NT2/D1 (cell line): ENCODE measurements at regions not wholly inside any gene's neighbourhood (a gene's known extent, or its start where the extent isn't known, plus 50 kb on each side); places are given as distances from the start of the nearest gene placed in this dataset.

Experiments used
- DNase-seq: peaks from one replicate; pipeline ENCODE4 v3.0.0-alpha.2; 2011; ENCODE audit warnings: low read depth, low spot score
- H3K27me3 ChIP-seq: 2 replicates; pipeline ENCODE4 v1.6.0; 2011; ENCODE audit warnings: mild to moderate bottlenecking; ENCODE audit not compliant: insufficient read length, insufficient read depth
- H3K36me3 ChIP-seq: 2 replicates; pipeline ENCODE4 v1.6.1; 2011; ENCODE audit warnings: mild to moderate bottlenecking, low read length, mixed read lengths; ENCODE audit not compliant: insufficient read depth, insufficient read length
- H3K4me1 ChIP-seq: 2 replicates; pipeline ENCODE4 v1.5.1; 2011; ENCODE audit not compliant: insufficient read depth, insufficient read length
- H3K4me3 ChIP-seq: 2 replicates; pipeline ENCODE4 v1.5.1; 2011; ENCODE audit warnings: low read depth; ENCODE audit not compliant: insufficient read length
- H3K9ac ChIP-seq: 2 replicates; pipeline ENCODE4 v1.6.0; 2011; ENCODE audit warnings: low read depth; ENCODE audit not compliant: insufficient read length
- H3K9me3 ChIP-seq: 2 replicates; pipeline ENCODE4 v1.5.1; 2011; ENCODE audit warnings: mild to moderate bottlenecking, low read length; ENCODE audit not compliant: insufficient read depth
- SUZ12 ChIP-seq: IDR thresholded peaks from 2 replicates; pipeline ENCODE4 v1.6.1; 2011; ENCODE audit not compliant: insufficient read length, insufficient read depth; ENCODE audit errors: extremely low read depth
- YY1 ChIP-seq: IDR thresholded peaks from 2 replicates; pipeline ENCODE4 v1.6.1; 2011; ENCODE audit not compliant: insufficient read length, insufficient read depth
- ZNF274 ChIP-seq: IDR thresholded peaks from 2 replicates; pipeline ENCODE4 v1.6.1; 2011; ENCODE audit warnings: mild to moderate bottlenecking, low read depth, low read length

DNA sequence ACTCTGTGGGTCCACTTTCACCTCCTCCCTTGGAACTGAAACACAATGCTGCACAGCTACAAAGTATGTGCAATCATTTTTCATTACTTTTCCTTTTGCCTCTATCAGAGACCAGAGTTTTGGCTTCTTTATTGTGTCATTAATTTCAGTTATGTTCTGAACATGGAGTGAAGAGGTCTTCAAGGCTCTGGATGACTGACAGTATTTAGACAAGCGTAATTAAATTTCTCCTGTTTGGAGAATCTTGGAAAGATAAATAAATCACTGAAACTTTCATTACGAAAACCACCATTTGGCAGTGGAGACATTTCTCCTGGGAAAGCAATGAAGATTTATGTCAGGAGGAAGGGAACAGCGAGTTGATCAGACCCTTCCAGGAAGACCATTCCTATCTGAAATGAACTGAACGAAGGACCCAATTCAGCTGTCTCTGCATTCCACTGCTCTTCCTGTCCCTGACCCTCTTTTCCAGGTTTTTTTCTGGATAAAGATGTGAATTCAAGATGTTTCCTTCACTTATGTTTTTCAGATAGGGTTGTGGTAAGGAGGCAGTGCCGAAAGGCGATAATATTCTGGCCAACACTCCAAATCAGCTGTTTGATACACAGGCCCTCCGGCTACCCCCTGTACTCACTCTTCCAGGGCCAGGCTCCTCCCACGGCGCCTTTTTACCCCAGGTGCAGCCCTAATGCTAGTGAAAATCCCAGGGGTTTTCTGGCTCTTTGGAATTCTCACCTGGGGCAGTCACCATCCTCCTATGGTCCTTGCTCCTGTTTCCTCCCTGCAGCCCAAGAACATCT, 77.2 kb upstream of the OSMR start:
- Histone ChIP-seq H3K4me1 (no peaks in the 10 kb centered on the region), H3K9ac (no peak overlapping the region), H3K27me3 (no peaks in the 10 kb centered on the region), H3K4me3 (no peak overlapping the region), H3K9me3 (peaks cover 19% of the 10 kb centered on the region), H3K36me3 (no peaks in the 10 kb centered on the region)
- TF ChIP-seq ZNF274 (no peak), SUZ12 (no peak), YY1 (no peak)
- DNase-seq: no peak

DNA sequence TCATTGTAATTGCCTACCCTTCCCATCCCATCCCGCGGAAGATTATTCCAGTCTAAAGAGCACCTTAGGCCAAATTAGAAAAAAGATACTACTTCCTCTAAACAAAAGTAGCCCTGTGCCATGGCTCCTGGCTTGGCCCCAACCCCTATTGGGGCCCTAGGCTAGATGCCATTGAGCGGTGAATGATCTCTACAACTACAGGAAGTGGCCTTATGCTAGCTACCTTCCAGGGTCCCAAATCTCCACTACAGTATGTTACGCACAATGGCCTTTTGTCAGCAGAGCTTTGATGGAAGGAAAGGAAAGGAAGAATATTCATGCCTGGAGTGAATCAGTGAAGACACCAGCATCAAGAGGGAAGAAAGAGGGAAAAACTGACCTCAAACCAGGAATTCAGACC, 73.3 kb upstream of the OSMR start:
- DNase-seq: no peak
- TF ChIP-seq SUZ12 (no peak), YY1 (no peak), ZNF274 (no peak)
- no peaks in the 10 kb centered on the region for H3K27me3 ChIP-seq
- H3K4me3 ChIP-seq: no peak overlapping the region
- H3K9me3 ChIP-seq: peaks cover 3% of the 10 kb centered on the region
- H3K9ac ChIP-seq: no peak overlapping the region
- H3K4me1 ChIP-seq: no peaks in the 10 kb centered on the region
- no peaks in the 10 kb centered on the region for H3K36me3 ChIP-seq

DNA sequence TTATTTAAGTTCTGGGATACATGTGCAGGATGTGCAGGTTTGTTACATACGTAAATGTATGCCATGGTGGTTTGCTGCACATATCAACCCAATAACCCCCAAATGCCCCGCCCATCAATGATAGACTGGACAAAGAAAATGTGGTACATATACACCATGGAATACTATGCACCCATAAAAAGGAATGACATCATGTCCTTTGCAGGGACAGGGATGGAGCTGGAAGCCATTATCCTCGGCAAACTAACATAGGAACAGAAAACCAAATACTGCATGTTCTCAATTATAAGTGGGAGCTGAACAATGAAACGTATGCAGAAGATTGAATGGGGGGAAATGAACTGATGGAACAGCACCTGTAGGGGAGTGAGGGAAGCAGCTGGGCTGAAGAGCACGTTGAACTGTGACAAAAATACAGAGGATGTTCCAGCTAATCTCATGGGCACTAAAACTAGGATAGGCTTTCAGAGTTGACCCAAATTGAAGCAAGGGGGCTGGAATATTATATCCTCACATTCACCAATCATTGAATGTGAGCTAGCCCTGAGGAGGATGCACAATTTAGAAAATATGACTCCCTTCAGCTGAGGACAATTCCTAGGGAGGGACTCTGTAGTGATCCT, 70.5 kb upstream of the OSMR start:
- H3K4me1 ChIP-seq: no peaks in the 10 kb centered on the region
- no peak overlapping the region for H3K4me3 ChIP-seq
- TF ChIP-seq YY1 (no peak), ZNF274 (no peak), SUZ12 (no peak)

DNA sequence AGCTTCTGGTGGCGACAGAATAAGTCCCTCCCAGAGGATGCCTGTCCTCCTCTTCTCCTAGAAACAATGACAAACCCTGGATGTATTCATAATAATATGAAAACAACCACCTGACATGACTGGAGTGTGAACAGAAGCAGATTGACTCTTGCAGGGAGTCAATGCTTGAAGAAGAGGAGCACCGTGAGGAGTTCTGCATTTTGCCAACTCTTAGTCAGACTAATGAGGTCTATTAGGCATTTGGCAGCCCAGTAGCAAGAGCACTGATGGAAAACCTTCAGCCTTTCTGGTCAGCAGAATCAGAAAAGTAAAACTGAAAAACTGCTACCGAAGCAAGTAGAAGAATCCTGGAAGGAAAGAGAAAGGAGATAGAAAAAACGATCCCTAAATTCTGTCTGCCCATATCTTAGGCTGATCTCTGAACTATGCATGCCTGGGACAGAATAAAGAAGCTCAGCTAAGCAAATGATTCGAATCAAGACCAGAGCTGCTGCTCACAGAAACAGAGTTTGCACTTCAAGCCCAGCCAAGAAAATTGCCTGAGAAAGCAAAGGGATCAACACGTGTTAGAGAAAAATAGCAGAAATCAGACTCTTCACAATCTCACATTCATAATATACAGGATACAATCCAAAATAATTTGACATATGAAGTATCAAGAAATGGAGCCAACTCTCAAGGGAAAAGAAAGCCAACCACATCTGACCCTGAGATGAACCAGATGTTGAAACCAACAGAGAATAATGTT, 69.5 kb upstream of the OSMR start:
- H3K36me3 ChIP-seq: no peaks in the 10 kb centered on the region
- H3K9ac ChIP-seq: no peak overlapping the region
- no peak overlapping the region for H3K4me3 ChIP-seq
- no peaks in the 10 kb centered on the region for H3K9me3 ChIP-seq
- no peak for DNase-seq
- TF ChIP-seq ZNF274: no peak
- no peak for TF ChIP-seq SUZ12
- no peak for TF ChIP-seq YY1
- no peaks in the 10 kb centered on the region for H3K4me1 ChIP-seq
- no peaks in the 10 kb centered on the region for H3K27me3 ChIP-seq

More for the DNA sequence above, 70.5 kb upstream of the OSMR start:
- H3K9me3 ChIP-seq: no peaks in the 10 kb centered on the region; the same call in 1 of the 2 replicates
- H3K36me3 ChIP-seq: no peaks in the 10 kb centered on the region
- DNase-seq: no peak
- no peak overlapping the region for H3K9ac ChIP-seq
- H3K27me3 ChIP-seq: no peaks in the 10 kb centered on the region

DNA sequence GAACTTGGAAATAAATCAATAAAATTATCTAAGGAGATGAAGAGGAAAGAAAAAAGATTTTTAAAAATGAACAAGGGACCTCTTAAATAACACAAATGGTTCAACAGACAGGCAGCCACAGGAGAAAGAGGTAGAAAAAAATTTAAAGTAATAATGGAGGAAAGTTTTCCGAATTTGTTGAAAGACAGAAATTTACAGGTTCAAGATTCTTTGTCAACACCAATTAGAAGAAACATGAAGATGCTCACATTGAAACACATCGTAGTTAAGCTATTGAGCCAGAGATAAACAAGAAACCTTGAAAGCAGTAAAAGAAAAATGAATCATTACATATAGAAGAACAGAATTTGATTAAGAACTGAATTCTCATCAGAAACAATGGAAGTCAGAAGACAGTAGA, 68.7 kb upstream of the OSMR start:
- DNase-seq: no peak
- TF ChIP-seq YY1 (no peak), ZNF274 (no peak), SUZ12 (no peak)
- Histone ChIP-seq H3K4me3 (no peak overlapping the region), H3K9ac (no peak overlapping the region), H3K9me3 (no peaks in the 10 kb centered on the region; the same call in 1 of the 2 replicates), H3K36me3 (no peaks in the 10 kb centered on the region), H3K4me1 (no peaks in the 10 kb centered on the region), H3K27me3 (no peaks in the 10 kb centered on the region)

DNA sequence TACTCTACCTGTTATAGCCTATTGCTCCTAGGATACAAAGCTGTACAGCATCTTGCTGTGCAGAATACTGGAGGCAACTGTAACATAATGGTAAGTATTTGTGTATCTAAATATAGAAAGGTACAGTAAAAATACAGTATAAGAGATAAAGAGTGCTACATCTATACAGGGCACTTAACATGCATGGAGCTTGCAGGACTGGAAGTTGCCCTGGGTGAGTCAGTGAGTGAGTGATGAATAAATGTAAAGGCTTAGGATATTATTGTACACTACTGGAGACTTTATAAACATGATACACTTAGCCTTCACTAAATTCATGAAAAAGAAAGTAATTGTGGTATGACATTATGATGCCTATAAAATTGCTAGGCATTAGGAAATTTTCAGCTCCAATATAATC, 65.5 kb upstream of the OSMR start:
- no peak for DNase-seq
- H3K27me3 ChIP-seq: no peaks in the 10 kb centered on the region
- H3K9ac ChIP-seq: no peak overlapping the region
- H3K36me3 ChIP-seq: no peaks in the 10 kb centered on the region
- no peak for TF ChIP-seq ZNF274
- no peak for TF ChIP-seq SUZ12
- no peaks in the 10 kb centered on the region for H3K4me1 ChIP-seq
- peaks cover 3% of the 10 kb centered on the region; the same call in 1 of the 2 replicates for H3K9me3 ChIP-seq
- H3K4me3 ChIP-seq: no peak overlapping the region

DNA sequence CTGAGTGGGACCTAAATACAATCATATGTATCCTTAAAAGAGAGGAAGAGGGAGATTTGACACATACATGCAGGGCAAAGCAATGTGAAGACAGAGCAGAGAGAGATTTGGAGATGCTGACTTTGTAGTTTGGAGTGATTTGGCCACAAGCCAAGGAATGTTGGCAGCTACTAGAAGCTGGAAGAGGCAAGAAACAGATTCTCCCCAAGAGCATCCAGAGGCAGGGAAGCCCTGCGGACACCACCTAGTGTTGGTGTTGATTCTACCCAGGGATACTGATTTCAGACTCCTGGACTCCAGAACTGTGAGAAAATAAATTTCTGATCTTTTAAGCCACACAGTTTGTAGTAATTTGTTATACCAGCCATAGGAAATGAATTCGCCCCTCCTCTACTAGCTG, 64.9 kb upstream of the OSMR start:
- DNase-seq: no peak
- Histone ChIP-seq H3K9ac (no peak overlapping the region), H3K9me3 (peaks cover 6% of the 10 kb centered on the region; the same call in 1 of the 2 replicates), H3K27me3 (no peaks in the 10 kb centered on the region), H3K36me3 (no peaks in the 10 kb centered on the region), H3K4me3 (no peak overlapping the region), H3K4me1 (no peaks in the 10 kb centered on the region)
- TF ChIP-seq SUZ12 (no peak), ZNF274 (no peak), YY1 (no peak)
